K562 (cell line): ENCODE measurements at regions not wholly inside any gene's neighbourhood (a gene's known extent, or its start where the extent isn't known, plus 50 kb on each side); places are given as distances from the start of the nearest gene placed in this dataset.

Experiments
- ATAC-seq: fragments of 200-7000 bp; cut with Tn5 transposase; 3 replicates; pipeline ENCODE4 v1.9.1; 2020; ENCODE audit warnings: moderate library complexity
- BruUV-seq: library from RNA; stranded (reverse); fragments of 400-500 nt; replicated peaks from 2 replicates; lab custom pipeline; 2021; lab: Mats Ljungman, UMichigan
- CTCF ChIA-PET: fragments of 300-600 bp; formaldehyde crosslinking; extraction: SDS; loops from one replicate; lab custom pipeline; 2021; ENCODE audit warnings: low intra/inter-chr PET ratio; lab: Yijun Ruan, JAX
- POLR2A ChIA-PET: fragments of 300-600, 350-650 bp; sonication (Branson Sonifier 250); formaldehyde crosslinking; extraction: SDS; loops from one replicate; lab custom pipeline; 2021; ENCODE audit warnings: antibody characterized with exemption, inconsistent platforms; lab: Yijun Ruan, JAX
- DNase-seq, 4 experiments: peaks; one replicate each; pipeline versions ENCODE4 v3.0.0 to v3.0.0-alpha.2; 2011 to 2018; ENCODE audit warnings: low spot score in 3 of 4, mixed read lengths in 3 of 4; ENCODE audit errors: extremely low read depth in 1 of 4
- FAIRE-seq: peaks from 2 replicates; lab custom pipeline; 2011; peaks lifted over from hg19 to GRCh38; lab: Jason Lieb, UNC
- H2AFZ ChIP-seq: 2 replicates; pipeline ENCODE4 v1.6.0; 2011; ENCODE audit warnings: low read depth, low read length, control low read depth, inconsistent platforms
- H3K27ac ChIP-seq: fragments of 200-600 bp; 3 replicates; pipeline ENCODE4 v1.8.0; 2011; ENCODE audit warnings: low read depth, mild to moderate bottlenecking, control low read depth, inconsistent platforms, low read length, moderate library complexity, mixed read lengths; ENCODE audit errors: extremely low read depth
- H3K27me3 ChIP-seq, 2 experiments: fragments of 300-600 bp in 1 of 2; 2 replicates in 1 of 2; 3 replicates in 1 of 2; pipeline versions ENCODE4 v1.6.0 to v1.8.0; 2011; ENCODE audit warnings: inconsistent platforms in 2 of 2, low read length in 2 of 2, mild to moderate bottlenecking in 1 of 2, mixed read lengths in 1 of 2, moderate library complexity in 1 of 2; ENCODE audit not compliant: control insufficient read depth in 2 of 2, insufficient read depth in 2 of 2
- H3K36me3 ChIP-seq: fragments of 300-600 bp; 3 replicates; pipeline ENCODE4 v1.8.0; 2011; ENCODE audit warnings: mild to moderate bottlenecking, low read length, inconsistent platforms; ENCODE audit not compliant: control insufficient read depth, insufficient read depth
- H3K4me1 ChIP-seq, 2 experiments: fragments of 200-600 bp in 1 of 2; replicated peaks in 1 of 2; 2 replicates in 1 of 2; 3 replicates in 1 of 2; pipeline versions ENCODE4 v1.5.1 to v1.8.0; 2011; ENCODE audit warnings: inconsistent platforms in 2 of 2, low read length in 2 of 2, mild to moderate bottlenecking in 1 of 2, mixed read lengths in 1 of 2, moderate library complexity in 1 of 2; ENCODE audit not compliant: control insufficient read depth in 2 of 2, insufficient read depth in 2 of 2
- H3K4me2 ChIP-seq: 2 replicates; pipeline ENCODE4 v1.6.1; 2011; ENCODE audit warnings: low read length, control low read depth, inconsistent platforms, mixed read lengths; ENCODE audit not compliant: insufficient read depth
- H3K4me3 ChIP-seq: fragments of 200-600 bp; sonication (generic), shearing (Covaris generic); 2 replicates; pipeline ENCODE4 v1.5.1; 2016; ENCODE audit warnings: control low read depth, inconsistent platforms
- H3K79me2 ChIP-seq: fragments of 200-600 bp; 3 replicates; pipeline ENCODE4 v1.8.0; 2011; ENCODE audit warnings: low read length, inconsistent platforms; ENCODE audit not compliant: control insufficient read depth, insufficient read depth
- H3K9ac ChIP-seq, 2 experiments: 2 replicates each; pipeline versions ENCODE4 v1.6.0 to v1.6.1; 2011; ENCODE audit warnings: low read depth in 2 of 2, low read length in 2 of 2, control low read depth in 1 of 2, inconsistent platforms in 1 of 2, mild to moderate bottlenecking in 1 of 2, mixed read lengths in 1 of 2; ENCODE audit not compliant: insufficient read depth in 1 of 2
- H3K9me1 ChIP-seq: one replicate; pipeline ENCODE4 v1.6.0; 2011; ENCODE audit warnings: inconsistent platforms, mild to moderate bottlenecking, low read length, moderate library complexity; ENCODE audit not compliant: control insufficient read depth, insufficient read depth
- H3K9me3 ChIP-seq: replicated peaks from 2 replicates; pipeline ENCODE4 v1.5.1; 2011; ENCODE audit warnings: low read depth, low read length, inconsistent platforms; ENCODE audit not compliant: control insufficient read depth, insufficient read depth
- H4K20me1 ChIP-seq: replicated peaks from 2 replicates; pipeline ENCODE4 v1.6.1; 2011; ENCODE audit warnings: low read length, inconsistent platforms, mixed read lengths; ENCODE audit not compliant: control insufficient read depth, insufficient read depth
- ARID1B ChIP-seq: fragments of 450-650 bp; IDR thresholded peaks from 2 replicates; pipeline ENCODE4 v1.6.1; 2016; ENCODE audit warnings: antibody characterized with exemption, mild to moderate bottlenecking, inconsistent platforms
- FOSL1 ChIP-seq: fragments of 200-800 bp; sonication (Bioruptor generic); conservative IDR thresholded peaks from 2 replicates; pipeline ENCODE4 v1.6.1; 2016; ENCODE audit warnings: missing genetic modification characterization, missing compliant biosample characterization
- FOXK2 ChIP-seq, 2 experiments: fragments of 450-650 bp; IDR thresholded peaks in 1 of 2; conservative IDR thresholded peaks in 1 of 2; 2 replicates each; pipeline ENCODE4 v1.6.1; 2016; ENCODE audit warnings: low read depth in 2 of 2, mild to moderate bottlenecking in 1 of 2
- GATA2 ChIP-seq: sonication (generic); formaldehyde crosslinking; IDR thresholded peaks from 2 replicates; pipeline ENCODE4 v1.4.0; 2020; ENCODE audit warnings: mild to moderate bottlenecking, missing genetic modification reagents
- HMBOX1 ChIP-seq: sonication (generic); IDR thresholded peaks from 2 replicates; pipeline ENCODE4 v1.6.1; 2016
- HNRNPH1 ChIP-seq: fragments of 200-400 bp; formaldehyde crosslinking; optimal IDR thresholded peaks from 2 replicates; pipeline ENCODE3; 2017; ENCODE audit warnings: low read depth, mild to moderate bottlenecking, low read length, moderate library complexity
- NFE2 ChIP-seq: IDR thresholded peaks from 2 replicates; pipeline ENCODE4 v1.6.1; 2014; ENCODE audit warnings: antibody characterized with exemption, low read depth
- NR0B1 ChIP-seq: fragments of 450-650 bp; IDR thresholded peaks from one replicate; pipeline ENCODE4 v1.6.1; 2018; ENCODE audit warnings: mild to moderate bottlenecking, moderate library complexity; ENCODE audit not compliant: partially characterized antibody
- RB1 ChIP-seq: fragments of 450-650 bp; IDR thresholded peaks from 2 replicates; pipeline ENCODE4 v1.6.1; 2017; ENCODE audit warnings: low read depth, mild to moderate bottlenecking
- RBBP5 ChIP-seq: fragments of 200-600 bp; sonication (generic); IDR thresholded peaks from 2 replicates; pipeline ENCODE4 v1.6.1; 2012; ENCODE audit warnings: borderline replicate concordance, mild to moderate bottlenecking, low read length, control low read depth, inconsistent platforms; ENCODE audit not compliant: insufficient read depth, poor library complexity, severe bottlenecking
- XRCC3 ChIP-seq: fragments of 450-650 bp; IDR thresholded peaks from 2 replicates; pipeline ENCODE4 v1.6.1; 2017; ENCODE audit warnings: mild to moderate bottlenecking, moderate library complexity
- ZNF184 ChIP-seq: sonication (generic); formaldehyde crosslinking; IDR thresholded peaks from 2 replicates; pipeline ENCODE4 v1.5.0; 2020; ENCODE audit warnings: missing genetic modification reagents
- ZNF668 ChIP-seq: fragments of 250-450 bp; sonication (Bioruptor Pico); IDR thresholded peaks from 2 replicates; pipeline ENCODE4 v1.8.0; 2022; ENCODE audit warnings: mild to moderate bottlenecking, inconsistent platforms
- WGBS: fragments of 100-300 bp; shearing (Covaris generic); methylation state at CpG from one replicate; pipeline ENCODE4 v1.1.6; 2016; ENCODE audit warnings: low coverage, mixed read lengths; ENCODE audit not compliant: insufficient coverage; ENCODE audit errors: missing lambda C conversion rate; 5-methylcytosine and 5-hydroxymethylcytosine counted together
- in situ Hi-C: fragments of 300-500 bp; cut with MboI; formaldehyde crosslinking; loops from 4 replicates; pipeline ENCODE4 v1.15.0; 2018; ENCODE audit warnings: inconsistent platforms, mixed read lengths
- intact Hi-C: fragments of 100-400 bp; cut with micrococcal nuclease; formaldehyde crosslinking; loops from 2 replicates; pipeline ENCODE4 v1.14.2; 2022
- TF ChIP-seq, protein P1 (sequence below): fragments of 450-650 bp; formaldehyde crosslinking; IDR thresholded peaks from 2 replicates; pipeline ENCODE4 v1.4.0; 2020; ENCODE audit warnings: mild to moderate bottlenecking, mixed read lengths
- TF ChIP-seq, protein P2 (sequence below): fragments of 250-450 bp; sonication (Bioruptor Pico); IDR thresholded peaks from 2 replicates; pipeline ENCODE4 v1.5.0; 2021; ENCODE audit warnings: mild to moderate bottlenecking, borderline replicate concordance

- H4K20me1 ChIP-seq = no peaks in the 10 kb centered on the region
- no peak overlapping the region for H3K9ac ChIP-seq
- intact Hi-C loops = no loop called here
- H3K36me3 ChIP-seq = no peaks in the 10 kb centered on the region
- WGBS = 17% methylated on average over 3 of the region's 3 CpGs
- in situ Hi-C loops = no loop called here
- no peak overlapping the region for H3K27ac ChIP-seq
- H3K9me3 ChIP-seq = no peaks in the 10 kb centered on the region
- FAIRE-seq = no peak
- H3K27me3 ChIP-seq = no peaks in the 10 kb centered on the region
- H3K4me2 ChIP-seq = no peak overlapping the region
- H3K4me1 ChIP-seq = peaks cover 0 to 10% of the 10 kb centered on the region in 2 experiments; a peak in 4 of 5 replicates
- no peaks in the 10 kb centered on the region for H3K79me2 ChIP-seq
- no peaks in the 10 kb centered on the region for H3K9me1 ChIP-seq
- BruUV-seq = no TSS peak
- ChIA-PET CTCF (interaction anchor here (0.6 kb wide), 1 partner anchor 13 kb away, joined by 3 read pairs; no protein-coding TSS in a partner anchor), POLR2A (interaction anchor here (0.9 kb wide), 1 partner anchor 8 kb away, joined by 3 read pairs; no protein-coding TSS in a partner anchor)
- no peak for DNase-seq
- no peak for ATAC-seq
- H3K4me3 ChIP-seq = no peak overlapping the region
- no peak overlapping the region for H2AFZ ChIP-seq
- TF ChIP-seq HMBOX1 = no peak
- no peak for TF ChIP-seq RB1
- TF ChIP-seq, protein P1, sequence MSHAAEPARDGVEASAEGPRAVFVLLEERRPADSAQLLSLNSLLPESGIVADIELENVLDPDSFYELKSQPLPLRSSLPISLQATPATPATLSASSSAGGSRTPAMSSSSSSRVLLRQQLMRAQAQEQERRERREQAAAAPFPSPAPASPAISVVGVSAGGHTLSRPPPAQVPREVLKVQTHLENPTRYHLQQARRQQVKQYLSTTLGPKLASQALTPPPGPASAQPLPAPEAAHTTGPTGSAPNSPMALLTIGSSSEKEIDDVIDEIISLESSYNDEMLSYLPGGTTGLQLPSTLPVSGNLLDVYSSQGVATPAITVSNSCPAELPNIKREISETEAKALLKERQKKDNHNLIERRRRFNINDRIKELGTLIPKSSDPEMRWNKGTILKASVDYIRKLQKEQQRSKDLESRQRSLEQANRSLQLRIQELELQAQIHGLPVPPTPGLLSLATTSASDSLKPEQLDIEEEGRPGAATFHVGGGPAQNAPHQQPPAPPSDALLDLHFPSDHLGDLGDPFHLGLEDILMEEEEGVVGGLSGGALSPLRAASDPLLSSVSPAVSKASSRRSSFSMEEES (CRISPR knock-in tag) = no peak
- TF ChIP-seq HNRNPH1 = no peak
- TF ChIP-seq RBBP5 = no peak
- no peak for TF ChIP-seq NFE2
- no peak for TF ChIP-seq FOXK2 (conservative IDR thresholded peaks at IDR 0.05 in 1 of 2, IDR thresholded peaks at IDR 0.05 in 1 of 2; ENCODE audit: low read depth in 2 of 2)
- no peak for TF ChIP-seq NR0B1
- TF ChIP-seq ZNF668 = no peak
- TF ChIP-seq FOSL1 (tag) = no peak
- no peak for TF ChIP-seq ARID1B
- TF ChIP-seq, protein P2, sequence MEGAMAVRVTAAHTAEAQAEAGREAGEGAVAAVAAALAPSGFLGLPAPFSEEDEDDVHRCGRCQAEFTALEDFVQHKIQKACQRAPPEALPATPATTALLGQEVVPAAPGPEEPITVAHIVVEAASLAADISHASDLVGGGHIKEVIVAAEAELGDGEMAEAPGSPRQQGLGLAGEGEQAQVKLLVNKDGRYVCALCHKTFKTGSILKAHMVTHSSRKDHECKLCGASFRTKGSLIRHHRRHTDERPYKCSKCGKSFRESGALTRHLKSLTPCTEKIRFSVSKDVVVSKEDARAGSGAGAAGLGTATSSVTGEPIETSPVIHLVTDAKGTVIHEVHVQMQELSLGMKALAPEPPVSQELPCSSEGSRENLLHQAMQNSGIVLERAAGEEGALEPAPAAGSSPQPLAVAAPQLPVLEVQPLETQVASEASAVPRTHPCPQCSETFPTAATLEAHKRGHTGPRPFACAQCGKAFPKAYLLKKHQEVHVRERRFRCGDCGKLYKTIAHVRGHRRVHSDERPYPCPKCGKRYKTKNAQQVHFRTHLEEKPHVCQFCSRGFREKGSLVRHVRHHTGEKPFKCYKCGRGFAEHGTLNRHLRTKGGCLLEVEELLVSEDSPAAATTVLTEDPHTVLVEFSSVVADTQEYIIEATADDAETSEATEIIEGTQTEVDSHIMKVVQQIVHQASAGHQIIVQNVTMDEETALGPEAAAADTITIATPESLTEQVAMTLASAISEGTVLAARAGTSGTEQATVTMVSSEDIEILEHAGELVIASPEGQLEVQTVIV (CRISPR knock-in tag) = no peak
- TF ChIP-seq GATA2 (CRISPR knock-in tag) = no peak
- no peak for TF ChIP-seq XRCC3
- no peak for TF ChIP-seq ZNF184 (CRISPR knock-in tag)
Observed at GRCh38 chr5:89449392-89450148, 566.6 kb upstream of the MEF2C start.
